WTC11 (cell line): ENCODE measurements at regions not wholly inside any gene's neighbourhood (a gene's known extent, or its start where the extent isn't known, plus 50 kb on each side); places are given as distances from the start of the nearest gene placed in this dataset.
"Not testable (repeated sequence)": the region's sequence is repeated elsewhere in the genome, so short reads cannot be mapped to it uniquely, and the experiment has no call there.

Experiments
- ATAC-seq: fragments of 200-7000 bp; cut with Tn5 transposase; 2 replicates; pipeline ENCODE4 v1.10.0; 2021; ENCODE audit warnings: mild to moderate bottlenecking, moderate library complexity
- CTCF ChIA-PET: fragments of 300-600 bp; sonication (Branson Sonifier 250); formaldehyde crosslinking; loops from one replicate; lab custom pipeline; 2021; ENCODE audit warnings: antibody characterized with exemption; lab: Charles Lee
- POLR2A ChIA-PET: fragments of 350-600 bp; sonication (Branson Sonifier 250); formaldehyde crosslinking; loops from one replicate; lab custom pipeline; 2021; ENCODE audit warnings: antibody characterized with exemption; lab: Charles Lee
- DNase-seq: peaks from one replicate; pipeline ENCODE4 v3.0.0; 2021; ENCODE audit warnings: low spot score
- H3K27ac Mint-ChIP-seq: 2 replicates; pipeline ENCODE4 v1.8.0; 2021; ENCODE audit warnings: mixed read lengths
- H3K27me3 Mint-ChIP-seq: 2 replicates; pipeline ENCODE4 v1.8.0; 2021; ENCODE audit warnings: low read depth, mild to moderate bottlenecking, moderate library complexity, mixed read lengths
- H3K36me3 Mint-ChIP-seq: 2 replicates; pipeline ENCODE4 v1.8.0; 2021; ENCODE audit warnings: mixed read lengths
- H3K4me1 Mint-ChIP-seq: 2 replicates; pipeline ENCODE4 v1.8.0; 2022; ENCODE audit warnings: mixed read lengths
- H3K4me3 Mint-ChIP-seq: 2 replicates; pipeline ENCODE4 v1.8.0; 2021; ENCODE audit warnings: mild to moderate bottlenecking, moderate library complexity, mixed read lengths
- H3K9me3 Mint-ChIP-seq: 2 replicates; pipeline ENCODE4 v1.8.0; 2021; ENCODE audit warnings: mixed read lengths
- ESRRA ChIP-seq: sonication (generic); formaldehyde crosslinking; IDR thresholded peaks from 2 replicates; pipeline ENCODE4 v1.8.1; 2022; ENCODE audit warnings: mild to moderate bottlenecking, missing genetic modification reagents, borderline replicate concordance
- NFYB ChIP-seq: sonication (generic); formaldehyde crosslinking; conservative IDR thresholded peaks from 2 replicates; pipeline ENCODE4 v1.8.0; 2022; ENCODE audit warnings: low read depth, missing genetic modification reagents
- SMAD4 ChIP-seq: sonication (generic); formaldehyde crosslinking; IDR thresholded peaks from 2 replicates; pipeline ENCODE4 v1.8.0; 2022; ENCODE audit warnings: mild to moderate bottlenecking, missing genetic modification reagents
- TEAD1 ChIP-seq: sonication (generic); formaldehyde crosslinking; IDR thresholded peaks from 2 replicates; pipeline ENCODE4 v1.8.0; 2022; ENCODE audit warnings: mild to moderate bottlenecking, missing genetic modification reagents
- TEAD4 ChIP-seq: sonication (generic); formaldehyde crosslinking; IDR thresholded peaks from 2 replicates; pipeline ENCODE4 v1.8.0; 2022; ENCODE audit warnings: mild to moderate bottlenecking, missing genetic modification reagents
- ZNF121 ChIP-seq: sonication (generic); formaldehyde crosslinking; IDR thresholded peaks from 2 replicates; pipeline ENCODE4 v1.8.0; 2023; ENCODE audit warnings: missing genetic modification reagents
- ZNF232 ChIP-seq: sonication (generic); formaldehyde crosslinking; IDR thresholded peaks from 2 replicates; pipeline ENCODE4 v1.8.0; 2022; ENCODE audit warnings: mild to moderate bottlenecking, missing genetic modification reagents
- TF ChIP-seq, protein P1 (sequence below): sonication (generic); formaldehyde crosslinking; IDR thresholded peaks from 2 replicates; pipeline ENCODE4 v1.8.1; 2023; ENCODE audit warnings: mild to moderate bottlenecking, missing genetic modification reagents, moderate library complexity
- TF ChIP-seq, protein P2 (sequence below): fragments of 250-450 bp; sonication (Bioruptor Pico); IDR thresholded peaks from 2 replicates; pipeline ENCODE4 v1.9.0; 2021; ENCODE audit warnings: mild to moderate bottlenecking
- TF ChIP-seq, protein P3 (sequence below): sonication (generic); formaldehyde crosslinking; IDR thresholded peaks from 2 replicates; pipeline ENCODE4 v1.8.1; 2023; ENCODE audit warnings: mild to moderate bottlenecking, missing genetic modification reagents
- TF ChIP-seq, protein P4 (sequence below): sonication (generic); formaldehyde crosslinking; IDR thresholded peaks from 2 replicates; pipeline ENCODE4 v1.8.1; 2022; ENCODE audit warnings: mild to moderate bottlenecking, moderate library complexity, missing genetic modification reagents
- TF ChIP-seq, protein P5 (sequence below): fragments of 250-450 bp; sonication (Bioruptor Pico); IDR thresholded peaks from 2 replicates; pipeline ENCODE4 v1.9.0; 2021; ENCODE audit warnings: moderate library complexity, mild to moderate bottlenecking, inconsistent platforms, borderline replicate concordance

DNA sequence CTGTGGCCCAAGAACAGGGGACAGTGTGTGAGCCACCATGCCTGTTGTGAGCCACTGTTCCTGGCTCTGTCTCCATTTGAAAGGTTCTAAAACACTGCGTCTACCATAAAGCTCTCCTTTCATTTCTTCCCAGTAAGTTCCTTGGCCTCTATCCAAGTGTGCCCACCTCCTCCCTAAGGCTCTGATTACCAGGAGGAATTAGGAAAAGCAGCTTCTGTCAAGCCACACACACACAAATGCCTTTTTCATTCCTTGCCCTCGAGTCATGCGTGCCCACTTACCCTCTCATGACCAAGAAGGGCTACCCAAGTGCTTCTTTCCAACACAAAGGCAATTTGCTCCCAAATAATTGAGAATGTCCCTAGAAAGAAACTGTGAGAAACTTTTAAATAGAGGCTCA lies 70.8 kb upstream of the PARD3 start (continued):
- TF ChIP-seq, protein P1, sequence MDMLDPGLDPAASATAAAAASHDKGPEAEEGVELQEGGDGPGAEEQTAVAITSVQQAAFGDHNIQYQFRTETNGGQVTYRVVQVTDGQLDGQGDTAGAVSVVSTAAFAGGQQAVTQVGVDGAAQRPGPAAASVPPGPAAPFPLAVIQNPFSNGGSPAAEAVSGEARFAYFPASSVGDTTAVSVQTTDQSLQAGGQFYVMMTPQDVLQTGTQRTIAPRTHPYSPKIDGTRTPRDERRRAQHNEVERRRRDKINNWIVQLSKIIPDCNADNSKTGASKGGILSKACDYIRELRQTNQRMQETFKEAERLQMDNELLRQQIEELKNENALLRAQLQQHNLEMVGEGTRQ (CRISPR knock-in tag), result no peak
- TF ChIP-seq, protein P2, sequence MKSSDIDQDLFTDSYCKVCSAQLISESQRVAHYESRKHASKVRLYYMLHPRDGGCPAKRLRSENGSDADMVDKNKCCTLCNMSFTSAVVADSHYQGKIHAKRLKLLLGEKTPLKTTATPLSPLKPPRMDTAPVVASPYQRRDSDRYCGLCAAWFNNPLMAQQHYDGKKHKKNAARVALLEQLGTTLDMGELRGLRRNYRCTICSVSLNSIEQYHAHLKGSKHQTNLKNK (CRISPR knock-in tag), result no peak
- TF ChIP-seq ZNF121 (CRISPR knock-in tag), result no peak
- TF ChIP-seq SMAD4, result no peak
- TF ChIP-seq ZNF232, result no peak
- TF ChIP-seq TEAD1, result no peak

DNA sequence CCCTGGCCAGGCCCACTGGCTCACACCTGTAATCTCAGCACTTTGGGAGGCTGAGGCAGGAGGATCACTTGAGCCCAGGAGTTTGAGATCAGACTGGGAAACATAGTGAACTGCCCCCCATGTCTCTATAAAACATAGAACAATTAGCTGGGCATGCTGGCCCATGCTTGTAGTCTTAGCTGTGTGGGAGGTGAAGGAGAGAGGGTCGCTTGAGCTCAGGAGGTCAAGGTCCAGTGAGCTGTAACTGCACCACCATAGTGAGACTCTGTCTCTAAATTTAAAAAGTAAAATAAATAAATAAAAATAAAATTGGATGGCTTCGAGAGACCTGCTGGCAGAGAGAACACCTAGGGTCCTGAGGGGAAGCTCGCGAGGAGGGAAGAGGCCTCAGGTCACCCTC lies 69.9 kb upstream of the PARD3 start:
- ChIA-PET POLR2A (no interaction called here), CTCF (interaction anchor here (0.9 kb wide), 1 partner anchor 53 kb away, joined by 5 read pairs; no protein-coding TSS in a partner anchor)
- no peak for DNase-seq
- Mint-ChIP-seq H3K27ac (no peak overlapping the region), H3K27me3 (no peaks in the 10 kb centered on the region)
- TF ChIP-seq, protein P3, sequence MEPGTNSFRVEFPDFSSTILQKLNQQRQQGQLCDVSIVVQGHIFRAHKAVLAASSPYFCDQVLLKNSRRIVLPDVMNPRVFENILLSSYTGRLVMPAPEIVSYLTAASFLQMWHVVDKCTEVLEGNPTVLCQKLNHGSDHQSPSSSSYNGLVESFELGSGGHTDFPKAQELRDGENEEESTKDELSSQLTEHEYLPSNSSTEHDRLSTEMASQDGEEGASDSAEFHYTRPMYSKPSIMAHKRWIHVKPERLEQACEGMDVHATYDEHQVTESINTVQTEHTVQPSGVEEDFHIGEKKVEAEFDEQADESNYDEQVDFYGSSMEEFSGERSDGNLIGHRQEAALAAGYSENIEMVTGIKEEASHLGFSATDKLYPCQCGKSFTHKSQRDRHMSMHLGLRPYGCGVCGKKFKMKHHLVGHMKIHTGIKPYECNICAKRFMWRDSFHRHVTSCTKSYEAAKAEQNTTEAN, result no peak
- no peak for TF ChIP-seq ESRRA (CRISPR knock-in tag)
- TF ChIP-seq, all 79 proteins: peak for 0
- H3K4me1 Mint-ChIP-seq, result no peaks in the 10 kb centered on the region
- ATAC-seq, result no peak
- H3K9me3 Mint-ChIP-seq, result no peaks in the 10 kb centered on the region
- no peaks in the 10 kb centered on the region for H3K36me3 Mint-ChIP-seq
- no peak overlapping the region for H3K4me3 Mint-ChIP-seq

DNA sequence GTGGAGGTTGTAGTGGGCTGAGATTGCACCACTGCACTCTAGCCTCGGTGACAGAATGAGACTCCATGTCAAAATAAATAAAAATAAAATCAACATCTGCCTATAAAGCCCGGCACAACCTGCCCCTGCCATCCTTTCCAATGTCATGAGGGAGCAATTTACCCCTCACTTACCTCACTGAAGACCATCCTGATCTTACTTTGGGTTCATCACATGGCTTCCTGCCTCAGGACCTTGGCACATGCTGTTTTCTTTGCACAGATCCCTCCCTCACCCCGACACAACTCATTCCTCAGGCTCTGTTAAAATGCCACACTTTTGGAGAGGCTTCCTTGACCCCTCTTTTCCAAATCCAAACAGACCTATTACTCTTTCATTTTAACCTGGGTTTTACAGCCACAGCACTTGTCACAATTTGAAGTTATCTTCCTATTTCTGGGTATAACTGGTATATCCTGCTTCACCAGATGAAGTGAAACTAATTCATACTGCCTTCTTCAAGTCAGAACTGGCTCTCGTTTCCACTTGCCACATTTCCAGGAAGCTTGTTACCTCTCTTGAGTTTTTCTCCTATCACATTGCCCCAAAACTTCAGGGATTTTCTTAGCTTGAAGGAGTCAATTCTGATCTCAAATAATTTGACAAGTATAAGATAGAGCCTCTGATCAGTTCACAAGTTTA lies 69.3 kb upstream of the PARD3 start:
- POLR2A ChIA-PET, result no interaction called here
- no peak for TF ChIP-seq NFYB (CRISPR knock-in tag)
- TF ChIP-seq, protein P4, sequence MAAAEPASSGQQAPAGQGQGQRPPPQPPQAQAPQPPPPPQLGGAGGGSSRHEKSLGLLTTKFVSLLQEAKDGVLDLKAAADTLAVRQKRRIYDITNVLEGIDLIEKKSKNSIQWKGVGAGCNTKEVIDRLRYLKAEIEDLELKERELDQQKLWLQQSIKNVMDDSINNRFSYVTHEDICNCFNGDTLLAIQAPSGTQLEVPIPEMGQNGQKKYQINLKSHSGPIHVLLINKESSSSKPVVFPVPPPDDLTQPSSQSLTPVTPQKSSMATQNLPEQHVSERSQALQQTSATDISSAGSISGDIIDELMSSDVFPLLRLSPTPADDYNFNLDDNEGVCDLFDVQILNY, result no peak
- H3K27ac Mint-ChIP-seq, result no peak overlapping the region

DNA sequence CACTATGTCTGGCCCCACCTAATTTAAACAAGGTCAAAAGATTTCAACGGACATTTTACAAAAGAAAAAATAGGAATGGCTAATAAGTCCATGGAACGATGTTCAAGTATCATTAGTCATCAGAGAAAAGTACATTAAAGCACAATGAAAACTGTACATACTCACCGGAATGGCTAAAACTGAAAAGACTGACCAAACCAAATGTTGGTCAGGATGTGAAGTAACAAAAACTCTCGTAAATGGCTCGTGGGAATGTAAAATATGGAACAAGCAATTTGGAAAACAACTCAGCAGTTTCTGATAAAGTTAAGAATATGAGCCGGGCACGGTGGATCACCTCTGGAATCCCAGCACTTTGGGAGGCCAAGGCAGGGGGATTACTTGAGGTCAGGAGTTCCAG lies 65.7 kb upstream of the PARD3 start:
- Mint-ChIP-seq H3K27ac (no peak overlapping the region), H3K4me3 (no peak overlapping the region), H3K9me3 (no peaks in the 10 kb centered on the region), H3K36me3 (no peaks in the 10 kb centered on the region), H3K4me1 (peaks cover 6% of the 10 kb centered on the region), H3K27me3 (no peaks in the 10 kb centered on the region)
- no peak for ATAC-seq
- ChIA-PET POLR2A (no interaction called here), CTCF (no interaction called here)
- no peak for DNase-seq
- TF ChIP-seq, protein P5, sequence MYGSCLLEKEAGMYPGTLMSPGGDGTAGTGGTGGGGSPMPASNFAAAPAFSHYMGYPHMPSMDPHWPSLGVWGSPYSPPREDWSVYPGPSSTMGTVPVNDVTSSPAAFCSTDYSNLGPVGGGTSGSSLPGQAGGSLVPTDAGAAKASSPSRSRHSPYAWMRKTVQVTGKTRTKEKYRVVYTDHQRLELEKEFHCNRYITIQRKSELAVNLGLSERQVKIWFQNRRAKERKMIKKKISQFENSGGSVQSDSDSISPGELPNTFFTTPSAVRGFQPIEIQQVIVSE (CRISPR knock-in tag), result no peak
- TF ChIP-seq TEAD4 (no peak), ZNF232 (no peak)

More for the DNA sequence above, 69.3 kb upstream of the PARD3 start:
- Mint-ChIP-seq H3K36me3 (no peaks in the 10 kb centered on the region), H3K4me1 (no peaks in the 10 kb centered on the region), H3K9me3 (no peaks in the 10 kb centered on the region), H3K4me3 (no peak overlapping the region), H3K27me3 (no peaks in the 10 kb centered on the region)
- ATAC-seq, result no peak
- CTCF ChIA-PET, result no interaction called here
- DNase-seq, result no peak

DNA sequence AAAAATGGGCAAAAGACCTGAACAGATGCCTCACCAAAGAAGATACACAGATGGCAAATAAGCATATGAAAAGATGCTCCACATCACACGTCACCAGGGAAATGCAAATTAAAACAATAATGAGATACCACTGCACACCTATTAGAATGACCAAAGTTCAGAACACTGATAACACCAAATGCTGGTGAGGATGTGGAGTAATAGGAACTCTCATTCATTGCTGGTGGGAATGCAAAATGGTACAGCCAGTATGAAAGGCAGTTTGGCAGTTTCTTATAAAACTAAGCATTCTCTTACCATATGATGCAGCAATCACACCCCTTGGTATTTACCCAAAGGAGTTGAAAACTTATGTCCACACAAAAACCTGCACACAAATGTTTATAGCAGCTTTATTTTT lies 63.6 kb upstream of the PARD3 start:
- H3K36me3 Mint-ChIP-seq, DNase-seq, H3K4me3 Mint-ChIP-seq, H3K9me3 Mint-ChIP-seq, ATAC-seq, H3K27me3 Mint-ChIP-seq, H3K27ac Mint-ChIP-seq, H3K4me1 Mint-ChIP-seq, POLR2A ChIA-PET: not testable (repeated sequence)
- CTCF ChIA-PET, result interaction anchor here (0.6 kb wide), 1 partner anchor 41 kb away, joined by 3 read pairs; no protein-coding TSS in a partner anchor
